Muscle of leg (tissue), 3 donors: ENCODE measurements at regions not wholly inside any gene's neighbourhood (a gene's known extent, or its start where the extent isn't known, plus 50 kb on each side); places are given as distances from the start of the nearest gene placed in this dataset.
"Not testable (repeated sequence)": the region's sequence is repeated elsewhere in the genome, so short reads cannot be mapped to it uniquely, and the experiment has no call there.

Experiments used
- DNase-seq: peaks from one replicate; pipeline ENCODE4 v3.0.0; 2013
- H3K27ac ChIP-seq: one replicate; pipeline ENCODE4 v1.5.1; 2013; ENCODE audit warnings: mild to moderate bottlenecking, low read length, control low read depth
- H3K27me3 ChIP-seq: one replicate; pipeline ENCODE4 v1.6.1; 2013; ENCODE audit warnings: low read length; ENCODE audit not compliant: control insufficient read depth, insufficient read depth
- H3K36me3 ChIP-seq: one replicate; pipeline ENCODE4 v1.6.1; 2013; ENCODE audit warnings: low read length; ENCODE audit not compliant: control insufficient read depth, insufficient read depth
- H3K4me1 ChIP-seq: one replicate; pipeline ENCODE4 v1.6.1; 2013; ENCODE audit warnings: low read length; ENCODE audit not compliant: control insufficient read depth, insufficient read depth
- H3K4me3 ChIP-seq: one replicate; pipeline ENCODE4 v1.5.1; 2013; ENCODE audit warnings: low read length, control low read depth
- H3K9me3 ChIP-seq: replicated peaks from 2 replicates; pipeline ENCODE4 v1.6.1; 2013; ENCODE audit warnings: low read depth, low read length; ENCODE audit not compliant: control insufficient read depth
- WGBS: methylation state at CpG from one replicate; pipeline ENCODE4 v1.1.5; 2013; ENCODE audit warnings: missing lambda C conversion rate; ENCODE audit not compliant: insufficient coverage; 5-methylcytosine and 5-hydroxymethylcytosine counted together

GRCh38 chr1:232328486-232329102 is 301.3 kb downstream of the SIPA1L2 start:
- peak; percentile 43 for DNase-seq
- 69% methylated on average over 2 of the region's 4 CpGs for whole genome bisulfite sequencing
- Histone ChIP-seq H3K27ac (no peak overlapping the region), H3K9me3 (peaks cover 3% of the 10 kb centered on the region), H3K4me3 (no peak overlapping the region), H3K27me3 (no peaks in the 10 kb centered on the region), H3K36me3 (no peaks in the 10 kb centered on the region), H3K4me1 (peaks cover 10% of the 10 kb centered on the region)

GRCh38 chr1:232327899-232328298 is 302.0 kb downstream of the SIPA1L2 start:
- no peak overlapping the region for H3K27ac ChIP-seq
- peaks cover 10% of the 10 kb centered on the region for H3K4me1 ChIP-seq
- WGBS = 62% methylated on average over 3 of the region's 5 CpGs
- no peak for DNase-seq
- no peaks in the 10 kb centered on the region for H3K27me3 ChIP-seq
- peaks cover 3% of the 10 kb centered on the region for H3K9me3 ChIP-seq
- H3K4me3 ChIP-seq = no peak overlapping the region
- no peaks in the 10 kb centered on the region for H3K36me3 ChIP-seq

GRCh38 chr1:232327269-232327668 is 302.7 kb downstream of the SIPA1L2 start:
- Histone ChIP-seq H3K4me3 (no peak overlapping the region), H3K27me3 (no peaks in the 10 kb centered on the region), H3K27ac (no peak overlapping the region), H3K9me3 (peaks cover 3% of the 10 kb centered on the region), H3K4me1 (peaks cover 10% of the 10 kb centered on the region), H3K36me3 (no peaks in the 10 kb centered on the region)
- peak; percentile 80 for DNase-seq

- no peaks in the 10 kb centered on the region for H3K27me3 ChIP-seq
- DNase-seq = no peak
- 100% methylated on average over 4 of the region's 5 CpGs for WGBS
- no peaks in the 10 kb centered on the region for H3K9me3 ChIP-seq
- no peaks in the 10 kb centered on the region for H3K36me3 ChIP-seq
- no peak overlapping the region for H3K4me3 ChIP-seq
- peaks cover 8% of the 10 kb centered on the region for H3K4me1 ChIP-seq
- H3K27ac ChIP-seq = no peak overlapping the region
These were observed 307.7 kb downstream of the SIPA1L2 start for GRCh38 chr1:232322162-232322734.

GRCh38 chr1:232319518-232320210 is 310.3 kb downstream of the SIPA1L2 start:
- peaks cover 6% of the 10 kb centered on the region for H3K4me1 ChIP-seq
- H3K9me3 ChIP-seq = no peaks in the 10 kb centered on the region
- DNase-seq = no peak
- H3K36me3 ChIP-seq = no peaks in the 10 kb centered on the region
- no peaks in the 10 kb centered on the region for H3K27me3 ChIP-seq
- H3K4me3 ChIP-seq = no peak overlapping the region
- WGBS = 100% methylated on average over 2 of the region's 4 CpGs
- no peak overlapping the region for H3K27ac ChIP-seq

- WGBS = 56% methylated on average over 9 of the region's 10 CpGs
- Histone ChIP-seq H3K27ac (no peak overlapping the region), H3K9me3 (no peaks in the 10 kb centered on the region), H3K4me3 (no peak overlapping the region), H3K36me3 (no peaks in the 10 kb centered on the region), H3K4me1 (peaks cover 6% of the 10 kb centered on the region), H3K27me3 (no peaks in the 10 kb centered on the region)
- peak; percentile 45 for DNase-seq
These were observed 310.9 kb downstream of the SIPA1L2 start for GRCh38 chr1:232319072-232319471.

- no peak overlapping the region for H3K27ac ChIP-seq
- no peaks in the 10 kb centered on the region for H3K36me3 ChIP-seq
- H3K27me3 ChIP-seq = no peaks in the 10 kb centered on the region
- no peak for DNase-seq
- no CpG with 5 or more reads among the region's 2 CpGs for WGBS
- H3K4me3 ChIP-seq = no peak overlapping the region
- H3K9me3 ChIP-seq = no peaks in the 10 kb centered on the region
- peaks cover 6% of the 10 kb centered on the region for H3K4me1 ChIP-seq
These were observed 311.8 kb downstream of the SIPA1L2 start for GRCh38 chr1:232318143-232318542.

- peaks cover 6% of the 10 kb centered on the region for H3K4me1 ChIP-seq
- no CpG with 5 or more reads among the region's 1 CpG for whole genome bisulfite sequencing
- H3K27ac ChIP-seq = no peak overlapping the region
- H3K9me3 ChIP-seq = no peaks in the 10 kb centered on the region
- no peaks in the 10 kb centered on the region for H3K36me3 ChIP-seq
- H3K4me3 ChIP-seq = no peak overlapping the region
- no peaks in the 10 kb centered on the region for H3K27me3 ChIP-seq
- no peak for DNase-seq
These were observed 312.6 kb downstream of the SIPA1L2 start for GRCh38 chr1:232317350-232317749.

GRCh38 chr1:232316864-232317263 is 313.1 kb downstream of the SIPA1L2 start:
- no peaks in the 10 kb centered on the region for H3K27me3 ChIP-seq
- H3K4me3 ChIP-seq = no peak overlapping the region
- no peak for DNase-seq
- H3K4me1 ChIP-seq = peaks cover 6% of the 10 kb centered on the region
- H3K36me3 ChIP-seq = no peaks in the 10 kb centered on the region
- H3K9me3 ChIP-seq = no peaks in the 10 kb centered on the region
- no peak overlapping the region for H3K27ac ChIP-seq

GRCh38 chr1:232313876-232314275 is 316.1 kb downstream of the SIPA1L2 start:
- H3K36me3 ChIP-seq, DNase-seq, H3K27ac ChIP-seq, H3K4me1 ChIP-seq, H3K9me3 ChIP-seq, H3K4me3 ChIP-seq, H3K27me3 ChIP-seq: not testable (repeated sequence)
- WGBS = 97% methylated on average over 11 of the region's 15 CpGs
